ENCODE measurements at regions not wholly inside any gene's neighbourhood (a gene's known extent, or its start where the extent isn't known, plus 50 kb on each side); places are given as distances from the start of the nearest gene placed in this dataset.

- H3K36me3 ChIP-seq (ENCODE audit: control insufficient read depth, insufficient read depth, low read length, severe bottlenecking), result no peaks in the 10 kb centered on the region
- no peak for DNase-seq (ENCODE audit: low read depth)
- H3K27me3 ChIP-seq (replicated peaks; ENCODE audit: control insufficient read depth, insufficient read depth, low read length), result no peaks in the 10 kb centered on the region
- H3K4me1 ChIP-seq (ENCODE audit: control insufficient read depth, insufficient read depth, low read length), result no peaks in the 10 kb centered on the region
- H3K9ac ChIP-seq (ENCODE audit: low read length), result no peak overlapping the region
- H3K9me3 ChIP-seq (ENCODE audit: control insufficient read depth, low read length), result no peaks in the 10 kb centered on the region
- no peak overlapping the region for H3K4me3 ChIP-seq (ENCODE audit: low read length)
Observed at GRCh38 chr4:35897808-35898207, 346.5 kb downstream of the ARAP2 start.

GRCh38 chr4:35900286-35901243 is 343.7 kb downstream of the ARAP2 start:
- H3K36me3 ChIP-seq (ENCODE audit: control insufficient read depth, insufficient read depth, low read length, severe bottlenecking), result no peaks in the 10 kb centered on the region
- DNase-seq (ENCODE audit: low read depth), result no peak
- H3K27me3 ChIP-seq (replicated peaks; ENCODE audit: control insufficient read depth, insufficient read depth, low read length), result no peaks in the 10 kb centered on the region
- no peak overlapping the region for H3K4me3 ChIP-seq (ENCODE audit: low read length)
- no peaks in the 10 kb centered on the region for H3K9me3 ChIP-seq (ENCODE audit: control insufficient read depth, low read length)
- no peak overlapping the region for H3K9ac ChIP-seq (ENCODE audit: low read length)
- H3K4me1 ChIP-seq (ENCODE audit: control insufficient read depth, insufficient read depth, low read length), result no peaks in the 10 kb centered on the region

- no peaks in the 10 kb centered on the region for H3K4me1 ChIP-seq (ENCODE audit: control insufficient read depth, insufficient read depth, low read length)
- H3K36me3 ChIP-seq (ENCODE audit: control insufficient read depth, insufficient read depth, low read length, severe bottlenecking), result no peaks in the 10 kb centered on the region
- H3K27me3 ChIP-seq (replicated peaks; ENCODE audit: control insufficient read depth, insufficient read depth, low read length), result no peaks in the 10 kb centered on the region
- no peak for DNase-seq (ENCODE audit: low read depth)
- H3K9me3 ChIP-seq (ENCODE audit: control insufficient read depth, low read length), result no peaks in the 10 kb centered on the region
- no peak overlapping the region for H3K4me3 ChIP-seq (ENCODE audit: low read length)
- H3K9ac ChIP-seq (ENCODE audit: low read length), result no peak overlapping the region
Observed at GRCh38 chr4:35912174-35912573, 332.1 kb downstream of the ARAP2 start.

- Histone ChIP-seq H3K36me3 (ENCODE audit: control insufficient read depth, insufficient read depth, low read length, severe bottlenecking) (no peaks in the 10 kb centered on the region), H3K9ac (ENCODE audit: low read length) (no peak overlapping the region), H3K4me3 (ENCODE audit: low read length) (no peak overlapping the region), H3K9me3 (ENCODE audit: control insufficient read depth, low read length) (no peaks in the 10 kb centered on the region), H3K4me1 (ENCODE audit: control insufficient read depth, insufficient read depth, low read length) (no peaks in the 10 kb centered on the region), H3K27me3 (replicated peaks; ENCODE audit: control insufficient read depth, insufficient read depth, low read length) (no peaks in the 10 kb centered on the region)
- no peak for DNase-seq (ENCODE audit: low read depth)
Observed at GRCh38 chr4:35918491-35918977, 325.8 kb downstream of the ARAP2 start.

- Histone ChIP-seq H3K27me3 (replicated peaks; ENCODE audit: control insufficient read depth, insufficient read depth, low read length) (no peaks in the 10 kb centered on the region), H3K4me1 (ENCODE audit: control insufficient read depth, insufficient read depth, low read length) (no peaks in the 10 kb centered on the region), H3K9me3 (ENCODE audit: control insufficient read depth, low read length) (no peaks in the 10 kb centered on the region), H3K9ac (ENCODE audit: low read length) (no peak overlapping the region), H3K4me3 (ENCODE audit: low read length) (no peak overlapping the region), H3K36me3 (ENCODE audit: control insufficient read depth, insufficient read depth, low read length, severe bottlenecking) (no peaks in the 10 kb centered on the region)
- DNase-seq (ENCODE audit: low read depth), result no peak
Observed at GRCh38 chr4:35925806-35926205, 318.5 kb downstream of the ARAP2 start.

GRCh38 chr4:35926788-35927187 is 317.5 kb downstream of the ARAP2 start:
- Histone ChIP-seq H3K4me3 (ENCODE audit: low read length) (no peak overlapping the region), H3K4me1 (ENCODE audit: control insufficient read depth, insufficient read depth, low read length) (no peaks in the 10 kb centered on the region), H3K9me3 (ENCODE audit: control insufficient read depth, low read length) (no peaks in the 10 kb centered on the region), H3K27me3 (replicated peaks; ENCODE audit: control insufficient read depth, insufficient read depth, low read length) (no peaks in the 10 kb centered on the region), H3K36me3 (ENCODE audit: control insufficient read depth, insufficient read depth, low read length, severe bottlenecking) (no peaks in the 10 kb centered on the region), H3K9ac (ENCODE audit: low read length) (no peak overlapping the region)
- DNase-seq (ENCODE audit: low read depth), result no peak

GRCh38 chr4:35933901-35934300 is 310.4 kb downstream of the ARAP2 start:
- Histone ChIP-seq H3K9ac (ENCODE audit: low read length) (no peak overlapping the region), H3K4me3 (ENCODE audit: low read length) (no peak overlapping the region), H3K36me3 (ENCODE audit: control insufficient read depth, insufficient read depth, low read length, severe bottlenecking) (no peaks in the 10 kb centered on the region), H3K4me1 (ENCODE audit: control insufficient read depth, insufficient read depth, low read length) (no peaks in the 10 kb centered on the region), H3K27me3 (replicated peaks; ENCODE audit: control insufficient read depth, insufficient read depth, low read length) (no peaks in the 10 kb centered on the region), H3K9me3 (ENCODE audit: control insufficient read depth, low read length) (no peaks in the 10 kb centered on the region)
- DNase-seq (ENCODE audit: low read depth), result no peak

GRCh38 chr4:35934320-35934981 is 309.9 kb downstream of the ARAP2 start:
- no peaks in the 10 kb centered on the region for H3K27me3 ChIP-seq (replicated peaks; ENCODE audit: control insufficient read depth, insufficient read depth, low read length)
- no peaks in the 10 kb centered on the region for H3K36me3 ChIP-seq (ENCODE audit: control insufficient read depth, insufficient read depth, low read length, severe bottlenecking)
- no peaks in the 10 kb centered on the region for H3K4me1 ChIP-seq (ENCODE audit: control insufficient read depth, insufficient read depth, low read length)
- no peaks in the 10 kb centered on the region for H3K9me3 ChIP-seq (ENCODE audit: control insufficient read depth, low read length)
- DNase-seq (ENCODE audit: low read depth), result peak; percentile 64
- H3K9ac ChIP-seq (ENCODE audit: low read length), result no peak overlapping the region
- H3K4me3 ChIP-seq (ENCODE audit: low read length), result no peak overlapping the region

GRCh38 chr4:35938936-35939335 is 305.4 kb downstream of the ARAP2 start:
- Histone ChIP-seq H3K9ac (ENCODE audit: low read length) (no peak overlapping the region), H3K4me3 (ENCODE audit: low read length) (no peak overlapping the region), H3K27me3 (replicated peaks; ENCODE audit: control insufficient read depth, insufficient read depth, low read length) (no peaks in the 10 kb centered on the region), H3K36me3 (ENCODE audit: control insufficient read depth, insufficient read depth, low read length, severe bottlenecking) (no peaks in the 10 kb centered on the region), H3K9me3 (ENCODE audit: control insufficient read depth, low read length) (no peaks in the 10 kb centered on the region), H3K4me1 (ENCODE audit: control insufficient read depth, insufficient read depth, low read length) (peaks cover 2% of the 10 kb centered on the region)
- no peak for DNase-seq (ENCODE audit: low read depth)

- peaks cover 2% of the 10 kb centered on the region for H3K4me1 ChIP-seq (ENCODE audit: control insufficient read depth, insufficient read depth, low read length)
- no peaks in the 10 kb centered on the region for H3K9me3 ChIP-seq (ENCODE audit: control insufficient read depth, low read length)
- H3K36me3 ChIP-seq (ENCODE audit: control insufficient read depth, insufficient read depth, low read length, severe bottlenecking), result no peaks in the 10 kb centered on the region
- no peak overlapping the region for H3K9ac ChIP-seq (ENCODE audit: low read length)
- DNase-seq (ENCODE audit: low read depth), result no peak
- H3K27me3 ChIP-seq (replicated peaks; ENCODE audit: control insufficient read depth, insufficient read depth, low read length), result no peaks in the 10 kb centered on the region
- no peak overlapping the region for H3K4me3 ChIP-seq (ENCODE audit: low read length)
Observed at GRCh38 chr4:35939751-35940150, 304.6 kb downstream of the ARAP2 start.

- no peak for DNase-seq (ENCODE audit: low read depth)
- Histone ChIP-seq H3K9me3 (ENCODE audit: control insufficient read depth, low read length) (no peaks in the 10 kb centered on the region), H3K27me3 (replicated peaks; ENCODE audit: control insufficient read depth, insufficient read depth, low read length) (no peaks in the 10 kb centered on the region)
Observed at GRCh38 chr4:35942092-35942491, 302.2 kb downstream of the ARAP2 start.

More at GRCh38 chr4:35942092-35942491, 302.2 kb downstream of the ARAP2 start:
- H3K4me3 ChIP-seq (ENCODE audit: low read length), result no peak overlapping the region
- H3K4me1 ChIP-seq (ENCODE audit: control insufficient read depth, insufficient read depth, low read length), result peaks cover 2% of the 10 kb centered on the region
- H3K9ac ChIP-seq (ENCODE audit: low read length), result no peak overlapping the region
- H3K36me3 ChIP-seq (ENCODE audit: control insufficient read depth, insufficient read depth, low read length, severe bottlenecking), result no peaks in the 10 kb centered on the region

Data from adipocyte (in vitro differentiated cells).